Endodermal cell (in vitro differentiated cells): ENCODE measurements at regions not wholly inside any gene's neighbourhood (a gene's known extent, or its start where the extent isn't known, plus 50 kb on each side); places are given as distances from the start of the nearest gene placed in this dataset.
"Not testable (repeated sequence)": the region's sequence is repeated elsewhere in the genome, so short reads cannot be mapped to it uniquely, and the experiment has no call there.

ENCODE experiments used
- DNase-seq: peaks from one replicate; pipeline ENCODE4 v3.0.0-alpha.2; 2017
- H3K27ac ChIP-seq: 2 replicates; pipeline ENCODE4 v1.5.1; 2013; ENCODE audit warnings: mild to moderate bottlenecking, low read depth, low read length, moderate library complexity
- H3K27me3 ChIP-seq: 2 replicates; pipeline ENCODE4 v1.6.1; 2013; ENCODE audit warnings: mild to moderate bottlenecking, low read length, moderate library complexity; ENCODE audit not compliant: insufficient read depth, control insufficient read depth, poor library complexity, severe bottlenecking
- H3K36me3 ChIP-seq: 2 replicates; pipeline ENCODE4 v1.7.0; 2013; ENCODE audit warnings: mild to moderate bottlenecking, low read length, moderate library complexity; ENCODE audit not compliant: control insufficient read depth, insufficient read depth
- H3K4me1 ChIP-seq: one replicate; pipeline ENCODE4 v1.7.0; 2013; ENCODE audit warnings: low read length; ENCODE audit not compliant: control insufficient read depth, insufficient read depth
- H3K4me3 ChIP-seq: 2 replicates; pipeline ENCODE4 v1.5.1; 2013; ENCODE audit warnings: mild to moderate bottlenecking, low read length, moderate library complexity
- H3K9ac ChIP-seq: 2 replicates; pipeline ENCODE4 v1.6.1; 2013; ENCODE audit warnings: mild to moderate bottlenecking, low read length, moderate library complexity; ENCODE audit not compliant: poor library complexity, severe bottlenecking; ENCODE audit errors: extremely low read depth
- H3K9me3 ChIP-seq: 2 replicates; pipeline ENCODE4 v1.6.1; 2013; ENCODE audit warnings: mild to moderate bottlenecking, low read length, moderate library complexity; ENCODE audit not compliant: control insufficient read depth
- H3K27ac Mint-ChIP-seq: 2 replicates; pipeline ENCODE4 v1.8.0; 2020; ENCODE audit warnings: mixed read lengths
- H3K27me3 Mint-ChIP-seq: 2 replicates; pipeline ENCODE4 v1.8.0; 2021; ENCODE audit warnings: mild to moderate bottlenecking, mixed read lengths; ENCODE audit not compliant: insufficient read depth
- H3K36me3 Mint-ChIP-seq: 2 replicates; pipeline ENCODE4 v1.8.0; 2020; ENCODE audit warnings: low read depth, mixed read lengths
- H3K4me1 Mint-ChIP-seq: 2 replicates; pipeline ENCODE4 v1.8.0; 2020; ENCODE audit warnings: mixed read lengths
- H3K4me3 Mint-ChIP-seq: 2 replicates; pipeline ENCODE4 v1.8.0; 2020; ENCODE audit warnings: mild to moderate bottlenecking, moderate library complexity, mixed read lengths
- H3K9me3 Mint-ChIP-seq: 2 replicates; pipeline ENCODE4 v1.8.0; 2020; ENCODE audit warnings: mild to moderate bottlenecking, mixed read lengths
- WGBS, 2 experiments: methylation state at CpG; one replicate each; pipeline versions ENCODE4 v1.1.5 to v1.1.7; 2013; ENCODE audit warnings: missing lambda C conversion rate in 2 of 2, mixed read lengths in 1 of 2; ENCODE audit not compliant: insufficient coverage in 1 of 2, insufficient read length in 1 of 2; 5-methylcytosine and 5-hydroxymethylcytosine counted together
- TF ChIP-seq, protein P1 (sequence below): fragments of 200-600 bp; sonication (generic); conservative IDR thresholded peaks from 2 replicates; pipeline ENCODE4 v1.5.0; 2021; ENCODE audit warnings: antibody characterized with exemption, mild to moderate bottlenecking

DNA sequence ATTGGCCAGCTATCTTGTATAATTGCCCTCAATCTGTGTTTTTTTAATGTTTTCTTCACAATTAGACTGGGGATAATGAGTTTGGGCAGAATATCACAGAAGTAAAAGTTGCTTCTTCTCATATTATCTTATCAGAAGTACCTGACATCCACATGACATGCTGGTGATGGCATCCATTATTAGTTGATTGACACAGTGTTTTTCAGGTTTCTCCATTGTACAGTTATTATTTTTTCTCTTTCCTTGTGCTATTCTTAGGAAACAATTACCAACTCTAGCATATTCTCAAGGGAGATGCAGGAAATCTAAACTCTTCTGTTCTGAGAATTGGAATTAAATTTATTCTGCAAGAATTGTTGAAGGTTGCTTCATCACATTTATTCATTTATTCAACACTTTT, 1000.1 kb upstream of the LCORL start:
- Mint-ChIP-seq H3K4me1 (peaks cover 14% of the 10 kb centered on the region), H3K9me3 (peaks cover under 1% of the 10 kb centered on the region), H3K4me3 (no peak overlapping the region), H3K36me3 (no peaks in the 10 kb centered on the region), H3K27ac (no peak overlapping the region), H3K27me3 (no peaks in the 10 kb centered on the region)
- Histone ChIP-seq H3K36me3 (no peaks in the 10 kb centered on the region), H3K4me3 (no peak overlapping the region), H3K27me3 (no peaks in the 10 kb centered on the region), H3K4me1 (peaks cover 3% of the 10 kb centered on the region), H3K27ac (no peak overlapping the region), H3K9ac (no peak overlapping the region), H3K9me3 (no peaks in the 10 kb centered on the region)
- TF ChIP-seq, protein P1, sequence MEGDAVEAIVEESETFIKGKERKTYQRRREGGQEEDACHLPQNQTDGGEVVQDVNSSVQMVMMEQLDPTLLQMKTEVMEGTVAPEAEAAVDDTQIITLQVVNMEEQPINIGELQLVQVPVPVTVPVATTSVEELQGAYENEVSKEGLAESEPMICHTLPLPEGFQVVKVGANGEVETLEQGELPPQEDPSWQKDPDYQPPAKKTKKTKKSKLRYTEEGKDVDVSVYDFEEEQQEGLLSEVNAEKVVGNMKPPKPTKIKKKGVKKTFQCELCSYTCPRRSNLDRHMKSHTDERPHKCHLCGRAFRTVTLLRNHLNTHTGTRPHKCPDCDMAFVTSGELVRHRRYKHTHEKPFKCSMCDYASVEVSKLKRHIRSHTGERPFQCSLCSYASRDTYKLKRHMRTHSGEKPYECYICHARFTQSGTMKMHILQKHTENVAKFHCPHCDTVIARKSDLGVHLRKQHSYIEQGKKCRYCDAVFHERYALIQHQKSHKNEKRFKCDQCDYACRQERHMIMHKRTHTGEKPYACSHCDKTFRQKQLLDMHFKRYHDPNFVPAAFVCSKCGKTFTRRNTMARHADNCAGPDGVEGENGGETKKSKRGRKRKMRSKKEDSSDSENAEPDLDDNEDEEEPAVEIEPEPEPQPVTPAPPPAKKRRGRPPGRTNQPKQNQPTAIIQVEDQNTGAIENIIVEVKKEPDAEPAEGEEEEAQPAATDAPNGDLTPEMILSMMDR = no peak
- no peak for DNase-seq

DNA sequence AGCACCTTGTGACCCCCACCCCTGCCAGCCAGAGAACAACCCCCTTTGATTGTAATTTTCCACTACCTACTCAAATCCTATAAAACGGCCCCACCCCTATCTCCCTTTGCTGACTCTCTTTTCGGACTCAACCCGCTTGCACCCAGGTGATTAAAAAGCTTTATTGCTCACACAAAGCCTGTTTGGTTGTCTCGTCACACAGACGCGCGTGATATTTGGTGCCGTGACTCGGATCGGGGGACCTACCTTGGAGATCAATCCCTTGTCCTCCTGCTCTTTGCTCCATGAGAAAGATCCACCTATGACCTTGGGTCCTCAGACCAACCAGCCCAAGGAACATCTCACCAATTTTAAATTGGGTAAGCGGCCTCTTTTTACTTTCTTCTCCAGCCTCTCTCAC, 995.0 kb upstream of the LCORL start:
- H3K27ac ChIP-seq, H3K27me3 Mint-ChIP-seq, H3K9ac ChIP-seq, H3K4me3 ChIP-seq, H3K4me1 ChIP-seq, H3K9me3 Mint-ChIP-seq, H3K9me3 ChIP-seq, H3K4me3 Mint-ChIP-seq, H3K36me3 Mint-ChIP-seq, H3K36me3 ChIP-seq, H3K27me3 ChIP-seq: not testable (repeated sequence)
- 93 to 96% methylated on average over 11 of the region's 11 CpGs for WGBS, 2 experiments
- DNase-seq = peak; percentile 53
- peaks cover 24% of the 10 kb centered on the region for H3K4me1 Mint-ChIP-seq
- peak overlapping the region; percentile 67 for H3K27ac Mint-ChIP-seq

DNA sequence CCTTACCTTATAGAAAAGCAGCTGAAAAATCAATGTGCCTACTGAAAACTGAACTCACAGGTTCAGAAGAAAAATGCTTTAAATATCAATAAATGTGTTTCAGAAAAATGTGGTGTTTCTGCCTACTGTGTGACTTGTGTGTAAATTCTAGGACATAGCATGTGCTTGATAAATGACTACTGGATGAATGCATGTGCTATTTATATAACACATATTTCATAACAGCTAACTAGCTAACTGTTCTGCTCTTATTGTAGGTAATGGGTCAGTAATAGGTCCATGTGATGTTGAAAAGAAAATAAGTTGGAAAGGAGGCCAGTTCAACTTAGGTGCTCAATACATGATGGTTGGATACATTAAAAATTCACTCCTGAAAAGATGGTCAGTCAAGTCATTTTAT, 993.0 kb upstream of the LCORL start:
- Mint-ChIP-seq H3K4me3 (no peak overlapping the region), H3K4me1 (peaks cover 37% of the 10 kb centered on the region), H3K36me3 (no peaks in the 10 kb centered on the region), H3K27me3 (no peaks in the 10 kb centered on the region), H3K9me3 (peaks cover 3% of the 10 kb centered on the region), H3K27ac (no peak overlapping the region)
- no peaks in the 10 kb centered on the region for H3K27me3 ChIP-seq
- no peak overlapping the region for H3K4me3 ChIP-seq
- no peaks in the 10 kb centered on the region for H3K36me3 ChIP-seq
- H3K9me3 ChIP-seq = no peaks in the 10 kb centered on the region
- DNase-seq = no peak
- TF ChIP-seq, protein P1 = no peak
- peaks cover 10% of the 10 kb centered on the region for H3K4me1 ChIP-seq
- no peak overlapping the region for H3K27ac ChIP-seq
- H3K9ac ChIP-seq = no peak overlapping the region

DNA sequence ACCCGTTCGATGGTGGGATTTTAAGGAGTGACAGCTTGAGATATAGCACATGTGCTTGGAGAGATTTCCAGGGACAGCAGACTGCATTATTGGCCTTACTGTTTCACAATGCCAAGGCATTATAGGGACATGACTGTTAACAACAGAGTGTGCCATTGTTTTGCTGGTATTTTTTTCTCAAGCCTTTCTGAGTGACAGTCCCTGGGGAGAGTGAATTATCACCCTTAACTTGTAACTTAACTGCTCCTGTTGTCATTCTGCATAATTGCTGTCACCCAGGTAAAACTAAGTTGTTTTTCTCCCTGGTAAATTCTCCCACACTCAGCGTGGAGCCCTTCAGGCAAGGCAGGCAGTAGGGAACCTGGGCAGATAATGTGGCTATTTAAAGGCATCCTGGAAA, 989.2 kb upstream of the LCORL start:
- Histone ChIP-seq H3K36me3 (no peaks in the 10 kb centered on the region), H3K27me3 (no peaks in the 10 kb centered on the region), H3K4me3 (no peak overlapping the region), H3K9me3 (no peaks in the 10 kb centered on the region), H3K4me1 (peaks cover 6% of the 10 kb centered on the region), H3K27ac (peak overlapping the region; percentile 44), H3K9ac (no peak overlapping the region)
- TF ChIP-seq, protein P1 = no peak
- Mint-ChIP-seq H3K4me3 (no peak overlapping the region), H3K36me3 (no peaks in the 10 kb centered on the region), H3K9me3 (peaks cover 6% of the 10 kb centered on the region), H3K27ac (peak overlapping the region; percentile 49), H3K4me1 (peaks cover 29% of the 10 kb centered on the region), H3K27me3 (no peaks in the 10 kb centered on the region)
- WGBS, 2 experiments = 33 to 45% methylated on average over 2 to 3 of the region's 3 CpGs
- DNase-seq = peak; percentile 75
